OCI-LY1 (cell line): ENCODE measurements at regions not wholly inside any gene's neighbourhood (a gene's known extent, or its start where the extent isn't known, plus 50 kb on each side); places are given as distances from the start of the nearest gene placed in this dataset.

Experiments
- CTCF ChIP-seq: fragments of 200-600 bp; sonication (generic), shearing (Covaris generic); IDR thresholded peaks from 2 replicates; pipeline ENCODE4 v1.5.1; 2017; ENCODE audit warnings: mild to moderate bottlenecking, antibody characterized with exemption, low read length, moderate library complexity, mixed read lengths
- EZH2 ChIP-seq: fragments of 200-600 bp; sonication (generic), shearing (Covaris generic); IDR thresholded peaks from 2 replicates; pipeline ENCODE4 v1.8.0; 2017; ENCODE audit warnings: borderline replicate concordance, mixed run types, mild to moderate bottlenecking, antibody characterized with exemption, low read length, moderate library complexity, mixed read lengths

- TF ChIP-seq CTCF (no peak), EZH2 (no peak)
Measured at GRCh38 chr2:76391678-76392077, 681.0 kb upstream of the GCFC2 start.
